Peyer's patch (tissue), 4 donors: ENCODE measurements at regions not wholly inside any gene's neighbourhood (a gene's known extent, or its start where the extent isn't known, plus 50 kb on each side); places are given as distances from the start of the nearest gene placed in this dataset.

ENCODE experiments used
- DNase-seq, 3 donors: peaks; one replicate each; pipeline ENCODE4 v3.0.0-alpha.2; 2017 to 2019
- H3K27ac ChIP-seq, 4 donors: fragments of 200-600 bp; sonication (generic); one replicate each; pipeline ENCODE4 v1.5.1; 2016 to 2019
- H3K27me3 ChIP-seq, 2 donors: fragments of 200-600 bp; sonication (generic); one replicate each; pipeline ENCODE4 v1.5.1; 2019
- H3K36me3 ChIP-seq, 3 donors: fragments of 200-600 bp; sonication (generic); one replicate each; pipeline ENCODE4 v1.5.1; 2016 to 2019
- H3K4me1 ChIP-seq, 4 donors: fragments of 200-600 bp; sonication (generic); one replicate each; pipeline ENCODE4 v1.5.1; 2016 to 2019
- H3K4me3 ChIP-seq, 4 donors: fragments of 200-600 bp; sonication (generic); 1 replicate in 3 of 4; 2 replicates in 1 of 4; pipeline ENCODE4 v1.5.1; 2016 to 2019; ENCODE audit warnings: mild to moderate bottlenecking in 1 of 4
- H3K9me3 ChIP-seq, 4 donors: fragments of 200-600 bp; sonication (generic); one replicate each; pipeline ENCODE4 v1.5.1; 2016 to 2019; ENCODE audit warnings: mild to moderate bottlenecking in 1 of 4
- POLR2A ChIP-seq, 2 donors: fragments of 450-650 bp; IDR thresholded peaks; one replicate each; pipeline ENCODE4 v1.5.1; 2017; ENCODE audit warnings: antibody characterized with exemption in 2 of 2, mild to moderate bottlenecking in 2 of 2, moderate library complexity in 2 of 2
- TF ChIP-seq, protein P1 (sequence below), 6 experiments: fragments of 450-650 bp in 4 of 6; fragments of 200-600 bp in 2 of 6; sonication (generic) in 1 of 6; IDR thresholded peaks; one replicate each; pipeline ENCODE4 v1.5.1; 2017 to 2019; ENCODE audit warnings: antibody characterized with exemption in 6 of 6, mild to moderate bottlenecking in 3 of 6, moderate library complexity in 1 of 6

DNA sequence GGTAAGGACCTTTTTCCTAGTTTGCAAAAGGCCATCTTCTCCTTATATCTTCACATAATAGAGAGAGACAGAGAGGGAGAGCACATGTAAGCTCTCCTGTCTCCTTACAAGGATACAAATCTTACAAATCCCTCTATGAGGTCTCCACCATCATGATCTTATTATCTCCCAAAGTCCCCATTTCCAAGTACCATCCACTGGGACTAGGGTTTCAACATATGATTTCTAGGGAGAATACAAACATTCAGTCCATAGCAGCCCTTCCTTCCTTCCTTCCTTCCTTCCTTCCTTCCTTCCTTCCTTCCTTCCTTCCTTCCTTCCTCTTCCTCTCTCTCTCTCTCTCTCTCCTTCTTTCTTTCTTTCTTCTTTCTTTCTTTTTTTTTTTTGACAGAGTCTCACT, 1132.9 kb upstream of the WWC1 start:
- no peaks in the 10 kb centered on the region for H3K4me1 ChIP-seq
- H3K9me3 ChIP-seq, result no peaks in the 10 kb centered on the region
- no peak overlapping the region for H3K4me3 ChIP-seq
- H3K27me3 ChIP-seq, result no peaks in the 10 kb centered on the region
- H3K36me3 ChIP-seq, result no peaks in the 10 kb centered on the region
- H3K27ac ChIP-seq, result no peak overlapping the region
- no peak for DNase-seq
- TF ChIP-seq POLR2A (IDR thresholded peaks at IDR 0.05), result no peak
- TF ChIP-seq, protein P1, sequence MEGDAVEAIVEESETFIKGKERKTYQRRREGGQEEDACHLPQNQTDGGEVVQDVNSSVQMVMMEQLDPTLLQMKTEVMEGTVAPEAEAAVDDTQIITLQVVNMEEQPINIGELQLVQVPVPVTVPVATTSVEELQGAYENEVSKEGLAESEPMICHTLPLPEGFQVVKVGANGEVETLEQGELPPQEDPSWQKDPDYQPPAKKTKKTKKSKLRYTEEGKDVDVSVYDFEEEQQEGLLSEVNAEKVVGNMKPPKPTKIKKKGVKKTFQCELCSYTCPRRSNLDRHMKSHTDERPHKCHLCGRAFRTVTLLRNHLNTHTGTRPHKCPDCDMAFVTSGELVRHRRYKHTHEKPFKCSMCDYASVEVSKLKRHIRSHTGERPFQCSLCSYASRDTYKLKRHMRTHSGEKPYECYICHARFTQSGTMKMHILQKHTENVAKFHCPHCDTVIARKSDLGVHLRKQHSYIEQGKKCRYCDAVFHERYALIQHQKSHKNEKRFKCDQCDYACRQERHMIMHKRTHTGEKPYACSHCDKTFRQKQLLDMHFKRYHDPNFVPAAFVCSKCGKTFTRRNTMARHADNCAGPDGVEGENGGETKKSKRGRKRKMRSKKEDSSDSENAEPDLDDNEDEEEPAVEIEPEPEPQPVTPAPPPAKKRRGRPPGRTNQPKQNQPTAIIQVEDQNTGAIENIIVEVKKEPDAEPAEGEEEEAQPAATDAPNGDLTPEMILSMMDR (IDR thresholded peaks at IDR 0.05), result no peak

DNA sequence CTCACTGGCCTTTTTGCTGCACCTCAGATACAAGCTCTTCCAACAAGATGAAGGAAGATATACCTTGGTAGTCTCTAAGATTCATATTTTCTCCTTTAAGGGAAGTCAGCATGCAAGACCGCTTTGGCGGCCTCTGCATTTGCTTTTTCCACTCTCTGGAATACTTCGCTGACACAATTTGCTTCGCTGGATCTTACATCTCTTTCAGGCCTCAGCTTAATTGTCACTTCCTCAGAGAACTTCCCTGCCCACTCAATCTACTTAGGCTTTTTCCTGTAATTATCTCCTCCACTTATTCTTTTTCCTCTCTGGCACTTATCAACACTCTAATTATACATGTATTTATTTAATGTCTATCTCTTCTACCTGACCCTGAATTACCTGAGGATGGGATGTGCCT, 1131.1 kb upstream of the WWC1 start:
- DNase-seq, result no peak
- no peak for TF ChIP-seq POLR2A (IDR thresholded peaks at IDR 0.05)
- TF ChIP-seq, protein P1 (IDR thresholded peaks at IDR 0.05), result no peak
- Histone ChIP-seq H3K27ac (no peak overlapping the region), H3K36me3 (no peaks in the 10 kb centered on the region), H3K9me3 (no peaks in the 10 kb centered on the region), H3K4me1 (no peaks in the 10 kb centered on the region), H3K4me3 (no peak overlapping the region), H3K27me3 (no peaks in the 10 kb centered on the region)

DNA sequence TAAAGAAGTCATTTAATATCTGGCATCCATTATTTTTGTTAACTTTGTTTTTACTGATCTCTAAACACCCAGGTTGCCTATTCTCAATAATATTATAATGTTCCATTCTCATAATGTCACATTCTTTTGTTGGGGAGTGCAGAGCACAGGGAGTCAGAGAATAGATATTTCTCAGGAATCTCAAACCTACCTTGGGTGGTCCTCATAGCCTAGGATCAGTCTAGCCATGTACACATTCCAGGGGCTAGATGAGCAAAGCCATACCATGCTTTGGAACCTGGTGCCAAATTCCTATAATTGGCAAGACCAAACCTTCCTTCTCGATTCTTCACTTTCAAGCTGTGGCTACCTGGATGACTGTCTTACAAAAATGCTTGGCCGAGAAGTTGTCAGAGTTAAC, 1124.7 kb upstream of the WWC1 start:
- Histone ChIP-seq H3K4me1 (no peaks in the 10 kb centered on the region), H3K9me3 (no peaks in the 10 kb centered on the region), H3K27me3 (no peaks in the 10 kb centered on the region), H3K27ac (no peak overlapping the region), H3K4me3 (no peak overlapping the region), H3K36me3 (no peaks in the 10 kb centered on the region)
- DNase-seq, result no peak
- TF ChIP-seq, protein P1 (IDR thresholded peaks at IDR 0.05), result no peak
- TF ChIP-seq POLR2A (IDR thresholded peaks at IDR 0.05), result no peak

DNA sequence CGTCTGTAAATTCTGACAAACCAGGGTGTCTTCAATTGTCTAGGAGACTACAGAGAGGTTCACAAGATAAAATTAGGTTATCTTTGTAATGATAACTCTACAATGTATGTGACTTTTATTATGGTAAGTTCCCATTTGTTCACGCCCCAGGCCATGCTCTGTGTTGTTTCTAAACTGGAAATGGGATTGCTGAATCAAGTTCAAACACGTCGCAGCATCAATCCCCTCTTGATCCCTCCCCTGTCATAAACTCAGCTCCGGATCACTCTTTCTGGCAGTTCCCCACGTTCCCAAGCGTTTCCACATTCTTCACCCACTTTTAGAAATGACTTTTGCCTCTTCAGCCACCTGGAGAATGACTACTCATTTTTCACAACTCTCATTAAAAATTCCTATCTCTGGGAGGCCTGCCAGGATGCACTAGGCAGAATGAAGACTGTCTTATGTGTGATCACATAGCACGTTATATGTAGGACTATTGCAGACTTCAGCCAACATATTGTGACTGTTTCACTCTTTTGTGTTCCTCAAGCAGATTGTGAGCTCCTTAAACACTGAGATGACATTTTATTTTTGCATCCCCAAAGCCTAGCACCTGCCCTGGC, 1124.2 kb upstream of the WWC1 start:
- DNase-seq, result no peak
- no peaks in the 10 kb centered on the region for H3K4me1 ChIP-seq
- no peak for TF ChIP-seq POLR2A (IDR thresholded peaks at IDR 0.05)
- TF ChIP-seq, protein P1 (IDR thresholded peaks at IDR 0.05), result no peak
- H3K4me3 ChIP-seq, result no peak overlapping the region
- H3K27ac ChIP-seq, result no peak overlapping the region
- H3K27me3 ChIP-seq, result no peaks in the 10 kb centered on the region
- H3K9me3 ChIP-seq, result no peaks in the 10 kb centered on the region
- H3K36me3 ChIP-seq, result no peaks in the 10 kb centered on the region

DNA sequence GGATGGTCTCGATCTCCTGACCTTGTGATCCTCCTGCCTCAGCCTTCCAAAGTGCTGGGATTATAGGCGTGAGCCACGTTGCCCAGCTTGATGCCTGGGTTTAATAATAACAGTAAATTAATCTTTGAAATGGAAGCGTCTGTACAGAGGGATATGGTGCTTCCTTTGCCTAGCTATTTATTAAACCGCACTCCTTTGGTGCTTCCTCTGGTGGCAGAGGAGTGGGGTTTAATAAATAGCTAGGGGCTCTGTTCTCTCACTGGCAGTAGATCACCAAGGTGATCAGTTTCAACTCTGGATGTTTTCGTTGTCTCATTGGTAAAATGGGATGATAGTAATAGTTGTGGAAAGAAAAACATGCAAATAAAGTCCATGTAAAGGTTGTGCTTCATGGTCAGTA, 1122.5 kb upstream of the WWC1 start:
- Histone ChIP-seq H3K36me3 (no peaks in the 10 kb centered on the region), H3K4me3 (no peak overlapping the region), H3K27me3 (no peaks in the 10 kb centered on the region), H3K27ac (no peak overlapping the region), H3K9me3 (no peaks in the 10 kb centered on the region), H3K4me1 (no peaks in the 10 kb centered on the region)
- DNase-seq, result no peak
- no peak for TF ChIP-seq POLR2A (IDR thresholded peaks at IDR 0.05)
- TF ChIP-seq, protein P1 (IDR thresholded peaks at IDR 0.05), result no peak

DNA sequence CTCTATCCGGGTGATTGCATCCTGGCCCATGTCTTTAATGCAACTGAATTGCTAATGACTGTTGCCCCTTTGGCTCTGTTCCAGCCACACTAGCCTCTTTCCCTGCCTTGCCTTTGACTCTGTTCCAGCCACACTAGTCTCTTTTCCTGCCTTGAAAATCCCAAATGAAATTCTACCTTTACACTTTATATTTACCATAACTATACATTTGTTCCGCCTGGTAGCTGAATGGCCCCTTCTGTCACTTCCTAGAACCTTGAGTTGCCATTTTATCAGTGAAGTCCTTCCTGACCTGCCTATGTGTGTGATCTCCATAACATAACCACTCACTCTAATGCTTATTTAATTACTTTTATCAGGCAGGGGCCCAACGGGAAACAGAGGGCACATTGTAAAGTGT, 1120.4 kb upstream of the WWC1 start:
- H3K4me3 ChIP-seq, result no peak overlapping the region
- no peak for TF ChIP-seq POLR2A (IDR thresholded peaks at IDR 0.05)
- TF ChIP-seq, protein P1 (IDR thresholded peaks at IDR 0.05), result no peak
- no peak for DNase-seq
- no peak overlapping the region for H3K27ac ChIP-seq
- H3K36me3 ChIP-seq, result no peaks in the 10 kb centered on the region
- H3K9me3 ChIP-seq, result no peaks in the 10 kb centered on the region
- no peaks in the 10 kb centered on the region for H3K4me1 ChIP-seq
- H3K27me3 ChIP-seq, result no peaks in the 10 kb centered on the region
